IMR-90 (cell line): ENCODE measurements at regions not wholly inside any gene's neighbourhood (a gene's known extent, or its start where the extent isn't known, plus 50 kb on each side); places are given as distances from the start of the nearest gene placed in this dataset.

ENCODE experiments used
- ATAC-seq: fragments of 200-7000 bp; cut with Tn5 transposase; 2 replicates; pipeline ENCODE4 v1.9.1; 2020; ENCODE audit warnings: low read depth, mild to moderate bottlenecking, moderate library complexity
- BruUV-seq: library from RNA; stranded (reverse); fragments of 400-500 nt; replicated peaks from 2 replicates; lab custom pipeline; 2021; lab: Mats Ljungman, UMichigan
- CTCF ChIA-PET: fragments of 300-600 bp; formaldehyde crosslinking; extraction: SDS; loops from one replicate; lab custom pipeline; 2021; ENCODE audit warnings: antibody characterized with exemption; lab: Yijun Ruan, JAX
- POLR2A ChIA-PET: fragments of 300-600 bp; sonication (Branson Sonifier 250); formaldehyde crosslinking; loops from one replicate; lab custom pipeline; 2022; ENCODE audit warnings: antibody characterized with exemption; ENCODE audit not compliant: unreplicated experiment; lab: Charles Lee
- DNase-seq: peaks from one replicate; pipeline ENCODE4 v3.0.0; 2013
- H2AFZ ChIP-seq: replicated peaks from 2 replicates; pipeline ENCODE3; 2013; ENCODE audit warnings: low read length, mild to moderate bottlenecking; ENCODE audit not compliant: poor library complexity
- H2AK5ac ChIP-seq: 2 replicates; pipeline ENCODE4 v1.6.1; 2013; ENCODE audit warnings: low read depth, low read length, inconsistent platforms
- H2AK9ac ChIP-seq: replicated peaks from 2 replicates; pipeline ENCODE3; 2013; ENCODE audit warnings: mild to moderate bottlenecking, low read depth, low read length, moderate library complexity; ENCODE audit not compliant: poor library complexity
- H2BK120ac ChIP-seq: 2 replicates; pipeline ENCODE4 v1.6.1; 2013; ENCODE audit warnings: low read depth, low read length, inconsistent platforms
- H2BK15ac ChIP-seq: 3 replicates; pipeline ENCODE4 v1.6.1; 2013; ENCODE audit warnings: low read depth, low read length, inconsistent platforms
- H2BK20ac ChIP-seq: 2 replicates; pipeline ENCODE4 v1.6.1; 2013; ENCODE audit warnings: low read depth, mild to moderate bottlenecking, inconsistent platforms, low read length, moderate library complexity
- H2BK5ac ChIP-seq: 2 replicates; pipeline ENCODE4 v1.6.1; 2013; ENCODE audit warnings: mild to moderate bottlenecking, low read depth, low read length, inconsistent platforms; ENCODE audit not compliant: poor library complexity, severe bottlenecking
- H3K14ac ChIP-seq: replicated peaks from 2 replicates; pipeline ENCODE4 v1.6.1; 2013; ENCODE audit warnings: low read depth, low read length, inconsistent platforms
- H3K18ac ChIP-seq: 2 replicates; pipeline ENCODE4 v1.6.1; 2013; ENCODE audit warnings: low read depth, low read length, control low read depth
- H3K23ac ChIP-seq: 2 replicates; pipeline ENCODE4 v1.6.1; 2013; ENCODE audit warnings: low read depth, low read length, inconsistent platforms
- H3K27ac ChIP-seq: 2 replicates; pipeline ENCODE4 v1.5.1; 2013; ENCODE audit warnings: mild to moderate bottlenecking, control low read depth, low read length; ENCODE audit not compliant: insufficient read depth
- H3K27me3 ChIP-seq: 2 replicates; pipeline ENCODE4 v1.6.1; 2013; ENCODE audit warnings: low read length; ENCODE audit not compliant: control insufficient read depth, insufficient read depth
- H3K36me3 ChIP-seq: 2 replicates; pipeline ENCODE4 v1.6.1; 2013; ENCODE audit warnings: low read length, mixed read lengths; ENCODE audit not compliant: control insufficient read depth, insufficient read depth
- H3K4ac ChIP-seq: 2 replicates; pipeline ENCODE4 v1.6.1; 2013; ENCODE audit warnings: low read depth, low read length, inconsistent platforms
- H3K4me1 ChIP-seq: 2 replicates; pipeline ENCODE4 v1.6.1; 2013; ENCODE audit warnings: low read length, mixed read lengths; ENCODE audit not compliant: control insufficient read depth, insufficient read depth
- H3K4me2 ChIP-seq: 2 replicates; pipeline ENCODE4 v1.6.1; 2013; ENCODE audit warnings: low read depth, mild to moderate bottlenecking, control low read depth, low read length, moderate library complexity
- H3K4me3 ChIP-seq: 2 replicates; pipeline ENCODE4 v1.5.1; 2013; ENCODE audit warnings: low read depth, mild to moderate bottlenecking, control low read depth, low read length, moderate library complexity; ENCODE audit not compliant: insufficient read depth
- H3K56ac ChIP-seq: 2 replicates; pipeline ENCODE4 v1.6.1; 2013; ENCODE audit warnings: low read length, inconsistent platforms; ENCODE audit not compliant: insufficient read depth; ENCODE audit errors: extremely low read depth
- H3K79me1 ChIP-seq, 2 experiments: 2 replicates each; pipeline ENCODE4 v1.6.1; 2013; ENCODE audit warnings: low read length in 2 of 2, inconsistent platforms in 1 of 2, low read depth in 1 of 2
- H3K9ac ChIP-seq: 2 replicates; pipeline ENCODE4 v1.6.1; 2013; ENCODE audit warnings: low read depth, low read length, control low read depth
- H3K9me1 ChIP-seq: 2 replicates; pipeline ENCODE4 v1.6.1; 2013; ENCODE audit warnings: low read length, inconsistent platforms; ENCODE audit not compliant: insufficient read depth
- H3K9me3 ChIP-seq: 2 replicates; pipeline ENCODE4 v1.6.1; 2013; ENCODE audit warnings: low read length; ENCODE audit not compliant: control insufficient read depth, insufficient read depth
- H4K20me1 ChIP-seq: 2 replicates; pipeline ENCODE4 v1.6.1; 2013; ENCODE audit warnings: low read length, inconsistent platforms; ENCODE audit not compliant: insufficient read depth
- H4K5ac ChIP-seq: 2 replicates; pipeline ENCODE4 v1.6.1; 2013; ENCODE audit warnings: mild to moderate bottlenecking, low read depth, low read length, control low read depth
- H4K8ac ChIP-seq, 2 experiments: 2 replicates each; pipeline ENCODE4 v1.6.1; 2013; ENCODE audit warnings: low read depth in 2 of 2, low read length in 2 of 2, control low read depth in 1 of 2, inconsistent platforms in 1 of 2
- H4K91ac ChIP-seq: 2 replicates; pipeline ENCODE4 v1.6.1; 2013; ENCODE audit warnings: low read depth, low read length, inconsistent platforms; ENCODE audit not compliant: insufficient read depth
- BHLHE40 ChIP-seq: fragments of 150-350 bp; IDR thresholded peaks from 2 replicates; pipeline ENCODE4 v1.6.1; 2016; ENCODE audit warnings: mild to moderate bottlenecking, low read depth, low read length
- CEBPB ChIP-seq: IDR thresholded peaks from 2 replicates; pipeline ENCODE4 v1.6.1; 2012; ENCODE audit warnings: low read depth, low read length, improper control_type of control experiment
- CHD1 ChIP-seq: IDR thresholded peaks from 2 replicates; pipeline ENCODE4 v1.6.1; 2012; ENCODE audit warnings: low read depth, low read length, improper control_type of control experiment
- MAFK ChIP-seq: IDR thresholded peaks from 2 replicates; pipeline ENCODE4 v1.6.1; 2012; ENCODE audit warnings: low read depth, low read length, improper control_type of control experiment
- MAZ ChIP-seq: IDR thresholded peaks from 2 replicates; pipeline ENCODE4 v1.6.1; 2012; ENCODE audit warnings: low read depth, mild to moderate bottlenecking, low read length, improper control_type of control experiment, moderate library complexity, borderline replicate concordance
- MXI1 ChIP-seq: IDR thresholded peaks from 2 replicates; pipeline ENCODE4 v1.6.1; 2012; ENCODE audit warnings: low read depth, mild to moderate bottlenecking, low read length, moderate library complexity, borderline replicate concordance
- NFE2L2 ChIP-seq: fragments of 150-350 bp; IDR thresholded peaks from 2 replicates; pipeline ENCODE4 v1.6.1; 2016; ENCODE audit warnings: low read depth, mild to moderate bottlenecking, low read length
- POLR2A ChIP-seq: IDR thresholded peaks from 2 replicates; pipeline ENCODE4 v1.6.1; 2012; ENCODE audit warnings: mild to moderate bottlenecking, low read depth, low read length
- RAD21 ChIP-seq: IDR thresholded peaks from 2 replicates; pipeline ENCODE4 v1.6.1; 2012; ENCODE audit warnings: low read length, improper control_type of control experiment
- RCOR1 ChIP-seq: IDR thresholded peaks from 2 replicates; pipeline ENCODE4 v1.6.1; 2012; ENCODE audit warnings: mild to moderate bottlenecking, low read length, improper control_type of control experiment; ENCODE audit not compliant: insufficient replicate concordance
- RFX5 ChIP-seq: IDR thresholded peaks from 2 replicates; pipeline ENCODE4 v1.8.0; 2012; ENCODE audit warnings: low read depth, mild to moderate bottlenecking, low read length, moderate library complexity
- SMC3 ChIP-seq: fragments of 150-350 bp; IDR thresholded peaks from 2 replicates; pipeline ENCODE4 v1.6.1; 2016; ENCODE audit warnings: low read depth, mild to moderate bottlenecking, antibody characterized with exemption, low read length, moderate library complexity
- USF2 ChIP-seq: fragments of 150-350 bp; IDR thresholded peaks from 2 replicates; pipeline ENCODE4 v1.6.1; 2017; ENCODE audit warnings: mild to moderate bottlenecking, antibody characterized with exemption, low read length, low read depth
- WGBS, 2 experiments: methylation state at CpG; one replicate each; pipeline versions ENCODE4 v1.1.5 to v1.1.7; 2013; ENCODE audit warnings: missing lambda C conversion rate in 2 of 2; ENCODE audit not compliant: insufficient read length in 1 of 2; ENCODE audit errors: extremely low coverage in 2 of 2; 5-methylcytosine and 5-hydroxymethylcytosine counted together
- dilution Hi-C: fragments of 300-500 bp; cut with HindIII; formaldehyde crosslinking; loops from one replicate; pipeline ENCODE4 v1.14.3; 2018; ENCODE audit warnings: low sequenced_read_pairs; ENCODE audit not compliant: unreplicated experiment
- in situ Hi-C: fragments of 300-500 bp; cut with MboI; formaldehyde crosslinking; loops from 3 replicates; pipeline ENCODE4 v1.14.3; 2019; ENCODE audit warnings: low sequenced_read_pairs, inconsistent platforms, mixed read lengths
- intact Hi-C: fragments of 100-400 bp; cut with micrococcal nuclease; formaldehyde crosslinking; loops from 2 replicates; pipeline ENCODE4 v1.10.0; 2022
- TF ChIP-seq, protein P1 (sequence below): fragments of 150-350 bp; IDR thresholded peaks from 2 replicates; pipeline ENCODE4 v1.6.1; 2016; ENCODE audit warnings: low read depth, mild to moderate bottlenecking, low read length, moderate library complexity, borderline replicate concordance

DNA sequence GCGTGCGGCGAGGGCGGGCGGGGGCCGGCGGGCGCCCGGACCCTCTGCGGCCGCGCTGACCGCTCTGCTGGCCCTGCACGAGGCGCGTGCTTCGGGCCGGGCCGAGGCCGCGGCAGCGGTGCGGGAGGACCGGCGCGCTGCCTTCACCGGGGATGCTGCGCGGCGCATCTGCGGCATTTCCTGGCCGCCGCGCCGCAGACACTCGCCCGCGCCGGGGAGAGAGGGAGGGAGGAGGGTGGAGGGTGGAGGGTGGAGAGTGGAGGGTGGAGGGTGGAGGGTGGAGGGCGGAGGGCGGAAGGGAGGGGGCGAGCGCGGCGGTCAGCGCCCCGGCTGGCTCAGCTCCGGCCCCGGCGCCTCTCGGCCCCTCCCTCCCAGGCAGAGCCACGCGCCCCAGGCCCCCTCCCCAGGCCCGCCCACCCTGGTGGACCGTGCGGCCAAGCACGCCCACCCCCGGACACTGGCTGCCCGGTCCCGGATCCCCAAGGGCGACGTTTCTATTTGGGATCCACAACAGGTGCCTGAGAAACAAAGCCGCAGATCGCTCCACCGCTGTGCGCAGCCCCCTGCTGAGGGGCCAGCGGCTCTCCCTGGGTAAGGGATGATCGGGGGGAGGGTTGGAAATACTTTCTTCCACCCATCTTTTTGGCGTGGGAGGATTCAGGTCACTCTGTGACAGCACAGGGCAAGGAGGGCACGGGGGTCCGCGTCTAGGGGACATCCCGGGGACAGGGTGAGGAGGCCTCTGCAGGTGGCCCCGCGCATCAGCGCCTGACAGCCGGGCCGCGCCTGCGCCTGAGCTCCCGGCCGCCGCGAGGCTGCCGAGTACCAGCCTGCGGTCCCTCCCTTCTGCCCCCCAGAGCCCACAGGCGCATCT, 111.2 kb upstream of the BEND6 start:
- H3K23ac ChIP-seq = peak overlapping the region; percentile 83; the same call in 1 of the 2 replicates
- POLR2A ChIA-PET = interaction anchor here (0.6 kb wide), 1 partner anchor 128 kb away, joined by 12 read pairs; no protein-coding TSS in a partner anchor
- no CpG with 5 or more reads among the region's 87 CpGs for WGBS, 2 experiments
- TF ChIP-seq RAD21 (peak; percentile 65), POLR2A (no peak), CEBPB (no peak), MAFK (no peak), RFX5 (no peak), USF2 (no peak), RCOR1 (no peak), NFE2L2 (no peak), MXI1 (peak; percentile 37; the same call in 1 of the 2 replicates), CHD1 (no peak), SMC3 (peak; percentile 61), MAZ (peak; percentile 50; the same call in 1 of the 2 replicates), BHLHE40 (no peak; the same call in 1 of the 2 replicates)
- TF ChIP-seq, protein P1, sequence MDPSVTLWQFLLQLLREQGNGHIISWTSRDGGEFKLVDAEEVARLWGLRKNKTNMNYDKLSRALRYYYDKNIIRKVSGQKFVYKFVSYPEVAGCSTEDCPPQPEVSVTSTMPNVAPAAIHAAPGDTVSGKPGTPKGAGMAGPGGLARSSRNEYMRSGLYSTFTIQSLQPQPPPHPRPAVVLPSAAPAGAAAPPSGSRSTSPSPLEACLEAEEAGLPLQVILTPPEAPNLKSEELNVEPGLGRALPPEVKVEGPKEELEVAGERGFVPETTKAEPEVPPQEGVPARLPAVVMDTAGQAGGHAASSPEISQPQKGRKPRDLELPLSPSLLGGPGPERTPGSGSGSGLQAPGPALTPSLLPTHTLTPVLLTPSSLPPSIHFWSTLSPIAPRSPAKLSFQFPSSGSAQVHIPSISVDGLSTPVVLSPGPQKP = no peak

More for the DNA sequence above, 111.2 kb upstream of the BEND6 start:
- peak overlapping the region; percentile 88 for H2AFZ ChIP-seq
- peak overlapping the region; percentile 83 for H3K9ac ChIP-seq
- H2BK120ac ChIP-seq = peak overlapping the region; percentile 29; the same call in 1 of the 2 replicates
- CTCF ChIA-PET = interaction anchor here (0.6 to 1.1 kb wide), 3 partner anchors 37 to 200 kb away, joined by 3 read pairs; no protein-coding TSS in a partner anchor
- peak overlapping the region; percentile 92 for H3K4me3 ChIP-seq
- peak overlapping the region; percentile 40; the same call in 1 of the 2 replicates for H3K14ac ChIP-seq
- intact Hi-C loops = loop anchor here (5.0 kb wide), 4 partner anchors 46 to 151 kb away; no protein-coding TSS in a partner anchor
- peak overlapping the region; percentile 86 for H2BK5ac ChIP-seq
- peak; percentile 73 for DNase-seq
- peaks cover 0 to 46% of the 10 kb centered on the region in 2 experiments; a peak in 3 of 4 replicates for H3K79me1 ChIP-seq
- peak overlapping the region; percentile 96 for H3K4me2 ChIP-seq
- H3K18ac ChIP-seq = no peak overlapping the region
- no peak overlapping the region for H2BK20ac ChIP-seq
- H3K9me3 ChIP-seq = no peaks in the 10 kb centered on the region
- no peak overlapping the region for H3K56ac ChIP-seq
- H3K4ac ChIP-seq = peak overlapping the region; percentile 72
- ATAC-seq = peak; percentile 79
- H2AK5ac ChIP-seq = peak overlapping the region; percentile 77
- no TSS peak for BruUV-seq
- peak overlapping the region; percentile 90 for H2AK9ac ChIP-seq
- peak overlapping the region in 1 of 2 experiments; percentile 48; a peak in 2 of 4 replicates for H4K8ac ChIP-seq
- H3K36me3 ChIP-seq = no peaks in the 10 kb centered on the region
- H3K9me1 ChIP-seq = no peaks in the 10 kb centered on the region
- H3K27me3 ChIP-seq = no peaks in the 10 kb centered on the region
- peaks cover 2% of the 10 kb centered on the region; the same call in 1 of the 2 replicates for H3K4me1 ChIP-seq
- dilution Hi-C loops = no loop called here
- H4K91ac ChIP-seq = peak overlapping the region; percentile 37
- peak overlapping the region; percentile 82 for H3K27ac ChIP-seq
- peaks cover 22% of the 10 kb centered on the region for H4K20me1 ChIP-seq
- in situ Hi-C loops = loop anchor here (10.0 kb wide), 2 partner anchors 149 to 199 kb away; partner anchors contain the start of gene DST
- H4K5ac ChIP-seq = no peak overlapping the region
- H2BK15ac ChIP-seq = no peak overlapping the region
